WI38 (cell line): ENCODE measurements at regions not wholly inside any gene's neighbourhood (a gene's known extent, or its start where the extent isn't known, plus 50 kb on each side); places are given as distances from the start of the nearest gene placed in this dataset.

Experiments
- H3K4me3 ChIP-seq: 2 replicates; pipeline ENCODE4 v1.5.1; 2011; ENCODE audit warnings: low read depth, mild to moderate bottlenecking, control low read depth, low read length
- CTCF ChIP-seq: IDR thresholded peaks from 2 replicates; pipeline ENCODE4 v1.5.1; 2012; ENCODE audit warnings: low read depth, mild to moderate bottlenecking, control low read depth, low read length

DNA sequence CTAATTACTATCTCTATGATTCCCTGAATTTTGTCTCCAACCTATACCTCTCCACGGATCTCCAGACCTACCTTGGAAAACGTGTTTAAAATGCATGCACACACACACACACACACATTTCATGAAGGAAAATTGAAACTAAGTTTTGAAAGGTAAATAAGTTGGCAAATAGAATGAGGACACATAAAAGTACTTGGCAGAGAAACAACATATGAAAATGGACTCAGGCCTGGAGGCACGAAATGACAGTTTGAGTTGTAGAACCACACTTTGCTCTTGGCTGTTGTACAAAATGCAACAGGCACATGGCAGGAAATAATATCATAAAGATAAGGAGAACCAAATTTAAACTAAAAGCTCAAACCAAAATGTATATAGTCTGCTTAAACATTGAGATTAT, 868.1 kb upstream of the CNTNAP5 start:
- no peak for TF ChIP-seq CTCF
- H3K4me3 ChIP-seq = no peak overlapping the region

DNA sequence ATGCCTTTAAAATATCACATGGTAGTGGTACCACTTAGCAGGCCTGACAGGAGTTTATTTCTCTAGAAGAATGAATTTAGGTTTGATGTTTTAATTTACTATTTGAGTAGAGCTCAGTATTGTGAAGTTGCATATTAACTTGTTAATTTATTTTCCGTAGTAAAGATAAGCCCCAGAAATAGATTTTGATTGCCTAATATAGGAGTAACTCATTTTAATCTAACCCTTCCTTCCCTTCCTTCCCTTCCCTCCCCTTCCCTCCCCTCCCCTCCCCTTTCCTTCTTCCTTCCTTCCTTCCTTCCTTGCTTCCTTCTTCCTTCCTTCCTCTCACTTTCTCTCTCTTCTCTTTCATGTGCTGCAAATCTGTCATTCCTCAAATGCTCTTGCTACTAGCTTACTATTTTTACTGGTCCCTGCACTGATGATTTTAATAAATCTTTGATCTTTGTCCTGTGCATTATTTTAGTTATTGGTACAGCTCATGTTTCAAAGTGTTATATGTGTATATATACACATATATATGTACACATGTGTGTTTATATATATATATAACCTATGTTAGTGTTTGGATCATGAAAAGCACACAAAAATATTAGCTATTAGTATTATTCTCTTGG, 862.6 kb upstream of the CNTNAP5 start:
- no peak overlapping the region for H3K4me3 ChIP-seq
- no peak for TF ChIP-seq CTCF

GRCh38 chr2:123163398-123163797, 861.7 kb upstream of the CNTNAP5 start:
- no peak overlapping the region for H3K4me3 ChIP-seq
- no peak for TF ChIP-seq CTCF

GRCh38 chr2:123164216-123164615, 860.9 kb upstream of the CNTNAP5 start:
- H3K4me3 ChIP-seq = no peak overlapping the region
- no peak for TF ChIP-seq CTCF

- H3K4me3 ChIP-seq = no peak overlapping the region
- no peak for TF ChIP-seq CTCF
Observed at GRCh38 chr2:123165616-123166015, 859.5 kb upstream of the CNTNAP5 start.

DNA sequence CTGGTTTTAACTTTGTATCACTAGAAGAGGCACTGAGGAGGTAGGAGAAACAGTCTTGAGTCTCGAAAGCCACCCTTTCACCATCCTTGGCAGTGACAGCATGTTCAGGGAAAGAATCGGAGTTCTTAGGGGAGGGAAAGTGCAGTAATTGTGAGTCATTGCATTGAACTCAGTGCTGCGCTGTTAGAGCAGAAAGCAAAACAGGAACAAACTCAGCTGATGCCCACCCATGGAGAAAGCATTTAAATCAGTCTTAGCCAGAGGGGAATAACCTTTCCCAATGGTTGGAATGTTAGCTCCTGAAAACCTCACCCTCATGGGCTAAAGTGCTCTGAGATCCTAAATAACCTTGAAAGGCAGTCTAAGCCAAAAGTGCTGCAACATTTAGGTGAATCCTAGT, 845.6 kb upstream of the CNTNAP5 start:
- H3K4me3 ChIP-seq = no peak overlapping the region
- no peak for TF ChIP-seq CTCF

GRCh38 chr2:123195957-123196356, 829.1 kb upstream of the CNTNAP5 start:
- H3K4me3 ChIP-seq = no peak overlapping the region
- TF ChIP-seq CTCF = no peak
